AG04450 (cell line): ENCODE measurements at regions not wholly inside any gene's neighbourhood (a gene's known extent, or its start where the extent isn't known, plus 50 kb on each side); places are given as distances from the start of the nearest gene placed in this dataset.

Source experiments
- CTCF ChIA-PET: fragments of 300-600, 350-600 bp; formaldehyde crosslinking; extraction: SDS; loops from one replicate; lab custom pipeline; 2022; ENCODE audit warnings: antibody characterized with exemption, inconsistent platforms; lab: Charles Lee
- POLR2A ChIA-PET: fragments of 350-600 bp; formaldehyde crosslinking; extraction: SDS; loops from one replicate; lab custom pipeline; 2021; ENCODE audit warnings: antibody characterized with exemption, inconsistent platforms; lab: Yijun Ruan, JAX
- DNase-seq: peaks from one replicate; pipeline ENCODE4 v3.0.0-alpha.2; 2011; ENCODE audit warnings: low read depth, low spot score
- H3K27ac ChIP-seq: one replicate; pipeline ENCODE4 v1.5.1; 2012; ENCODE audit warnings: low read depth, low read length, control low read depth
- H3K27me3 ChIP-seq: one replicate; pipeline ENCODE4 v1.6.0; 2012; ENCODE audit warnings: low read length; ENCODE audit not compliant: control insufficient read depth, insufficient read depth
- H3K4me3 ChIP-seq: 2 replicates; pipeline ENCODE4 v1.5.1; 2011; ENCODE audit warnings: mild to moderate bottlenecking, low read depth, low read length, control low read depth
- H3K9me3 ChIP-seq: 2 replicates; pipeline ENCODE4 v1.5.1; 2012; ENCODE audit warnings: low read length; ENCODE audit not compliant: control insufficient read depth, insufficient read depth
- TF ChIP-seq, protein P1 (sequence below): IDR thresholded peaks from 2 replicates; pipeline ENCODE4 v1.5.1; 2011; ENCODE audit warnings: low read depth, low read length, control low read depth, inconsistent platforms

DNA sequence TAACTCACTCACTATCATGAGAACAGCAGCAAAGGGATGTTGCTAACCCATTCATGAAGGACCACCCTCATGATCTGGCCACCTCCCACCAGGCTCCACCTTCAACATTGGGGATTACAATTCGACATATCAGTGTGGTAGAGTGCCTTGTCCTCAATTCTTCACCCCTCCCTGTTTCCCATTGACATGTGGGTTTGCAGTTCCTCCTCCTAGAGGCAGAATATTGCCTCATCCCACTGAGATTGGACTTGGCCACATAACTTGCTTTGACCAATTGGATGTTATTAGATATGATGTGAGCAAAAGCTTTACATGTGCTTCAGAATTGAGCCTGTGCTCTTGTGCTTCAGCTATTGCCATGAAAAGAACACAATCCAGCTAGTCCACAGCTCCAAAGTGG is 217.0 kb upstream of the CXCR4 start:
- ChIA-PET CTCF (no interaction called here), POLR2A (no interaction called here)
- Histone ChIP-seq H3K9me3 (no peaks in the 10 kb centered on the region), H3K27ac (no peak overlapping the region), H3K27me3 (no peaks in the 10 kb centered on the region), H3K4me3 (no peak overlapping the region)
- DNase-seq, result no peak
- TF ChIP-seq, protein P1, sequence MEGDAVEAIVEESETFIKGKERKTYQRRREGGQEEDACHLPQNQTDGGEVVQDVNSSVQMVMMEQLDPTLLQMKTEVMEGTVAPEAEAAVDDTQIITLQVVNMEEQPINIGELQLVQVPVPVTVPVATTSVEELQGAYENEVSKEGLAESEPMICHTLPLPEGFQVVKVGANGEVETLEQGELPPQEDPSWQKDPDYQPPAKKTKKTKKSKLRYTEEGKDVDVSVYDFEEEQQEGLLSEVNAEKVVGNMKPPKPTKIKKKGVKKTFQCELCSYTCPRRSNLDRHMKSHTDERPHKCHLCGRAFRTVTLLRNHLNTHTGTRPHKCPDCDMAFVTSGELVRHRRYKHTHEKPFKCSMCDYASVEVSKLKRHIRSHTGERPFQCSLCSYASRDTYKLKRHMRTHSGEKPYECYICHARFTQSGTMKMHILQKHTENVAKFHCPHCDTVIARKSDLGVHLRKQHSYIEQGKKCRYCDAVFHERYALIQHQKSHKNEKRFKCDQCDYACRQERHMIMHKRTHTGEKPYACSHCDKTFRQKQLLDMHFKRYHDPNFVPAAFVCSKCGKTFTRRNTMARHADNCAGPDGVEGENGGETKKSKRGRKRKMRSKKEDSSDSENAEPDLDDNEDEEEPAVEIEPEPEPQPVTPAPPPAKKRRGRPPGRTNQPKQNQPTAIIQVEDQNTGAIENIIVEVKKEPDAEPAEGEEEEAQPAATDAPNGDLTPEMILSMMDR, result no peak

DNA sequence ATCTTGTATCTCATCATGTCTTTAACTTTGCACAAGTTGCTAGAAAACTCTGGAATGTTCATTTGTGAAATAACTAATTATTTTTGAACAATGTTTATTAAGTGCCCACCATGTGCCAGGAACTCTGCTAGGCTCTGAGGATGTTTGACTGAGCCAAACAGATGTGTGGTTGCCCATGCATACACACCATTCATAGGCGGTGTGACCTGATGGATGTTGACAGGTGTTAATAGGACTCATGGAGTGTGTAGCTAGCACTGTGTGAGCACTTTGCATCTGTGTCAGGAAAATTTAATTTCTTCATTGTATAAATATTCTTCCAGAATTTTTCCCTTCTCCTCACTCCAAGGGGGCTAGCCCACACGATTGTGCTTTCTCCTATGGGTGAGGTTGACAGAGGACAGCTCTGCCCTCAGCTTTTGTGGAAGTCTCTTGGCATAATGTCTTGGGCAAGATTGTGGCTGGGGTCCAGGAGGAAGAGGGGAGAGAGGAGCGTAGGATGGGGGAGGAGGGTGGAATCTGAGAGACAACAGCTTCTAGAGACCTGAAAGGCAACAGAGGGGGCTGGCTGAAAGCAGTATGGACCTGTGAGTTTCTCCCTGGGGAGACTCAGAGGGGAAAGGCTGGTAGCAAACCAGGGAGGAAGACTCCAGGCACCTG is 214.6 kb upstream of the CXCR4 start:
- POLR2A ChIA-PET, result no interaction called here
- CTCF ChIA-PET, result no interaction called here
- Histone ChIP-seq H3K4me3 (no peak overlapping the region), H3K9me3 (no peaks in the 10 kb centered on the region), H3K27ac (no peak overlapping the region), H3K27me3 (no peaks in the 10 kb centered on the region)
- TF ChIP-seq, protein P1, result no peak
- DNase-seq, result no peak

DNA sequence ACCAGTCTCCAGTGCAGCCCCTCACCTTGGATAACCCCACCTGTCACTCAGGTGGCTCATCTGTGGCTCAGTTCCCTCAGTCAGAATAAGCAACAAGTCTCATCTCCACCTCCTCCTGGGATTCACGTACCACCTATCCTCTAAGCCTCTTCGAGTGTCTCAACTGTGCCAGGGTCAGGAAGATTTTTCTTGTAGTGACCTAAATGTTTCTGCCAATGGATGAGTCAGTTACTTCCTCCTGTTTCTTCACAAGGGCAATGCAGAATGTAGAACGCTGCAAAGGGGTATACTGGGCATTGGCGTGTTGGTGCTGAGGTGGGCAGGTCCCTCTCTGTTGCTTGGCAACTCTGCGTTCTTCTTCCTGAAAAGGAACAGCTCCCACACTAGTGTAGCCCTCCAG is 213.3 kb upstream of the CXCR4 start:
- TF ChIP-seq, protein P1, result no peak
- H3K4me3 ChIP-seq, result no peak overlapping the region
- CTCF ChIA-PET, result no interaction called here
- H3K27ac ChIP-seq, result no peak overlapping the region
- H3K9me3 ChIP-seq, result no peaks in the 10 kb centered on the region
- POLR2A ChIA-PET, result no interaction called here
- DNase-seq, result no peak
- no peaks in the 10 kb centered on the region for H3K27me3 ChIP-seq

DNA sequence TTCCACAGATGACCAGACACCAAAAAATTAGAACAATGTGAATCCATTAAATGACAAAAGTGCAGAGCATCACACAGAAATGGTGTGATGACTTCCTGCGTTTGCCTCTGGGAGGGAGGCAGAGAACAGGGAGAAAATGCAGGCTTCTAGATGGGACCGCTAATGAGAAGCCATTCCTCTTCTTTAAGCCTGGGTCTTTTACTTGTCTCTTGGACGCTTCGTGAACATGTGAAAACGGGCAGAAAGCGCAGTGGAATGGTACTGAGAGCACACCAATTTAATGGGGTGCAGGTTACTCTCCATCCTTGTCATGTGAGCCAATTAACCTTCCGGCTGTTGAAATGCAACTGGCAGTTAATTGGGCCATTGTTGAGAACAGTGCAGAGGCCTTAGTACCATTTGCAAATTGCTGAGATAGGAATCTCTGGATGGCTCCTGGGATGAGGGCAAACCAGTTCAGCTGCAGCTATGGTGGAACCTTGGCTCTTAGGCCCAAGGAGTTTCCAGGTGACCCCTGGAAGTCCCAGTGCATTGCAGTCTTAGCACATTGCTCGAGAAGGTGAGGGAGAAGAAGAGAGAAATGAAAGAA is 210.4 kb upstream of the CXCR4 start:
- TF ChIP-seq, protein P1, result no peak
- no peaks in the 10 kb centered on the region for H3K9me3 ChIP-seq
- ChIA-PET POLR2A (no interaction called here), CTCF (interaction anchor here (0.6 to 1.1 kb wide), 2 partner anchors 11 to 414 kb away, joined by 3 to 7 read pairs; no protein-coding TSS in a partner anchor)
- DNase-seq, result no peak
- H3K27me3 ChIP-seq, result no peaks in the 10 kb centered on the region
- no peak overlapping the region for H3K4me3 ChIP-seq
- no peak overlapping the region for H3K27ac ChIP-seq

DNA sequence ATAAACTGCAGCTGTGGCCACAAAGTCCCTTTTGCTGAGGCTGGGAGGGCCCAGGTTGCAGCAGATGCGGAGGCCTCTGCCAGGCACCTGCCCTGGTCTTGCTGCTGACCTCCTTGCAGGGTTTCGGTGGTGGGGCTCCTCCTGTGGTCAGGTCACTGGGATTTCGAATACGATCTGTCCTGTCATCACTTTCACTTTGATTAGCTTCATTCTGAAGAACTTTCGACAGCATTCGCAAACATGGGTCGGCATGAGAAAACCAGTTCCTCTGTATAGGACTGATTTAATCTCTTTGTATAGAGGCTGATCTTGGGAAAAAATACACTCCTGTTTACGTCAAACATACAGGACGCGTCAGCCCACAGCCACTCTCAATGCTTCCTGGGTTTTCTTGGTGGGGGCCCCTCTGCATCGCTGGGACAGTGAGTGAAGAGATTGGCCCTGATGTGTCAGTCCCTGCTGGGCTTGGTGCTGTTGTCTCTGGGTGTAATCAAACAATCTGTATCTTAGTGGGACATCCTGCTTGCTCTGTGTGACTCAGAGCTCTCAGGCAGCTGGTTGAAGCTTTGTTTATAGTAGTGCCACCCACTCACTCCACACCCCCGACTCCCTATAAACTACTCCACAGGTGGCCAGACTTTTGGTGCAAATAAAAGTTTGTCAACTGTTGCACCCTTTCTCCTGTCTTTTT is 209.4 kb upstream of the CXCR4 start:
- Histone ChIP-seq H3K27ac (no peak overlapping the region), H3K4me3 (0 out of 2 replicates have a peak overlapping the region, but pooled peaks have one; percentile 11), H3K9me3 (no peaks in the 10 kb centered on the region), H3K27me3 (no peaks in the 10 kb centered on the region)
- ChIA-PET POLR2A (no interaction called here), CTCF (interaction anchor here (0.6 to 1.1 kb wide), 2 partner anchors 12 to 413 kb away, joined by 3 to 7 read pairs; no protein-coding TSS in a partner anchor)
- TF ChIP-seq, protein P1, result no peak
- DNase-seq, result no peak
